ENCODE measurements at regions not wholly inside any gene's neighbourhood (a gene's known extent, or its start where the extent isn't known, plus 50 kb on each side); places are given as distances from the start of the nearest gene placed in this dataset.

DNA sequence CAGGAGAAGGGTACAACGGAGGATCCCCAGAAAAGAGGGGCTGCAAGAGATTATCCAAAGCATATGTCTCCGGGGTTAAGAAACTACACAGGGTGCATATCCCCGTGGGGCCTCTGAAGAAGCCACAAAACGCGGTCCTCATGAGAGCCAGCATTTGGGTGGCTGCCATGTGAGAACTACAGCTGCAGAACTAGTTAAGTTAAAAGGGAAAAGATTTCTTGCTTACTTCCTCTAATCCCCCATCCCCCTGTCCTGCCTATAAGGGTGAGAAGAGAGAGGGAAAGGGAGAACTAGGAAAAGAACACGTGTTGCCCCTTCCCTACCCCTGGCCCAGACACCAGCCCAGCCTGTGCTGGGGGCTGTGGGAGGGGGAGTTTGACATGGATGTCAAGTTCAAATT lies 70.4 kb upstream of the PCSK6 start:
- H3K27me3 Mint-ChIP-seq (ENCODE audit: low read depth), result no peaks in the 10 kb centered on the region; the same call in 1 of the 2 replicates
- CTCF ChIA-PET, result no interaction called here
- no peak for ATAC-seq
- TF ChIP-seq, protein P1, sequence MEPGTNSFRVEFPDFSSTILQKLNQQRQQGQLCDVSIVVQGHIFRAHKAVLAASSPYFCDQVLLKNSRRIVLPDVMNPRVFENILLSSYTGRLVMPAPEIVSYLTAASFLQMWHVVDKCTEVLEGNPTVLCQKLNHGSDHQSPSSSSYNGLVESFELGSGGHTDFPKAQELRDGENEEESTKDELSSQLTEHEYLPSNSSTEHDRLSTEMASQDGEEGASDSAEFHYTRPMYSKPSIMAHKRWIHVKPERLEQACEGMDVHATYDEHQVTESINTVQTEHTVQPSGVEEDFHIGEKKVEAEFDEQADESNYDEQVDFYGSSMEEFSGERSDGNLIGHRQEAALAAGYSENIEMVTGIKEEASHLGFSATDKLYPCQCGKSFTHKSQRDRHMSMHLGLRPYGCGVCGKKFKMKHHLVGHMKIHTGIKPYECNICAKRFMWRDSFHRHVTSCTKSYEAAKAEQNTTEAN (CRISPR knock-in tag; IDR thresholded peaks at IDR 0.05), result no peak
- TF ChIP-seq, protein P2, sequence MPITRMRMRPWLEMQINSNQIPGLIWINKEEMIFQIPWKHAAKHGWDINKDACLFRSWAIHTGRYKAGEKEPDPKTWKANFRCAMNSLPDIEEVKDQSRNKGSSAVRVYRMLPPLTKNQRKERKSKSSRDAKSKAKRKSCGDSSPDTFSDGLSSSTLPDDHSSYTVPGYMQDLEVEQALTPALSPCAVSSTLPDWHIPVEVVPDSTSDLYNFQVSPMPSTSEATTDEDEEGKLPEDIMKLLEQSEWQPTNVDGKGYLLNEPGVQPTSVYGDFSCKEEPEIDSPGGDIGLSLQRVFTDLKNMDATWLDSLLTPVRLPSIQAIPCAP (CRISPR knock-in tag; IDR thresholded peaks at IDR 0.05), result no peak
- TF ChIP-seq, protein P3, sequence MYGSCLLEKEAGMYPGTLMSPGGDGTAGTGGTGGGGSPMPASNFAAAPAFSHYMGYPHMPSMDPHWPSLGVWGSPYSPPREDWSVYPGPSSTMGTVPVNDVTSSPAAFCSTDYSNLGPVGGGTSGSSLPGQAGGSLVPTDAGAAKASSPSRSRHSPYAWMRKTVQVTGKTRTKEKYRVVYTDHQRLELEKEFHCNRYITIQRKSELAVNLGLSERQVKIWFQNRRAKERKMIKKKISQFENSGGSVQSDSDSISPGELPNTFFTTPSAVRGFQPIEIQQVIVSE (CRISPR knock-in tag; IDR thresholded peaks at IDR 0.05; ENCODE audit: borderline replicate concordance), result no peak
- TF ChIP-seq EMX1 (CRISPR knock-in tag; IDR thresholded peaks at IDR 0.05), result no peak
- TF ChIP-seq ZNF317 (CRISPR knock-in tag; IDR thresholded peaks at IDR 0.05; ENCODE audit: borderline replicate concordance, low read depth), result no peak
- TF ChIP-seq, protein P4, sequence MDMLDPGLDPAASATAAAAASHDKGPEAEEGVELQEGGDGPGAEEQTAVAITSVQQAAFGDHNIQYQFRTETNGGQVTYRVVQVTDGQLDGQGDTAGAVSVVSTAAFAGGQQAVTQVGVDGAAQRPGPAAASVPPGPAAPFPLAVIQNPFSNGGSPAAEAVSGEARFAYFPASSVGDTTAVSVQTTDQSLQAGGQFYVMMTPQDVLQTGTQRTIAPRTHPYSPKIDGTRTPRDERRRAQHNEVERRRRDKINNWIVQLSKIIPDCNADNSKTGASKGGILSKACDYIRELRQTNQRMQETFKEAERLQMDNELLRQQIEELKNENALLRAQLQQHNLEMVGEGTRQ (CRISPR knock-in tag; IDR thresholded peaks at IDR 0.05), result no peak
- TF ChIP-seq, protein P5, sequence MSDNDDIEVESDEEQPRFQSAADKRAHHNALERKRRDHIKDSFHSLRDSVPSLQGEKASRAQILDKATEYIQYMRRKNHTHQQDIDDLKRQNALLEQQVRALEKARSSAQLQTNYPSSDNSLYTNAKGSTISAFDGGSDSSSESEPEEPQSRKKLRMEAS (CRISPR knock-in tag; IDR thresholded peaks at IDR 0.05), result no peak
- no peak for TF ChIP-seq ATF1 (CRISPR knock-in tag; IDR thresholded peaks at IDR 0.05)
- TF ChIP-seq ZNF416 (CRISPR knock-in tag; IDR thresholded peaks at IDR 0.05), result no peak
- TF ChIP-seq ZNF121 (CRISPR knock-in tag; IDR thresholded peaks at IDR 0.05), result no peak
- TF ChIP-seq NFYB (CRISPR knock-in tag; conservative IDR thresholded peaks at IDR 0.05; ENCODE audit: low read depth), result no peak
- no peak for TF ChIP-seq IRF2 (CRISPR knock-in tag; IDR thresholded peaks at IDR 0.05; ENCODE audit: borderline replicate concordance, low read depth)
- TF ChIP-seq ZBTB21 (CRISPR knock-in tag; IDR thresholded peaks at IDR 0.05; ENCODE audit: borderline replicate concordance), result no peak
- TF ChIP-seq ZNF263 (CRISPR knock-in tag; IDR thresholded peaks at IDR 0.05; ENCODE audit: low read depth), result no peak
- TF ChIP-seq FOXK1 (CRISPR knock-in tag; IDR thresholded peaks at IDR 0.05), result no peak
- TF ChIP-seq TCF7 (CRISPR knock-in tag; IDR thresholded peaks at IDR 0.05; ENCODE audit: low read depth), result no peak
- POLR2A ChIA-PET, result no interaction called here
- no peaks in the 10 kb centered on the region for H3K36me3 Mint-ChIP-seq
- DNase-seq (ENCODE audit: low spot score), result no peak
- H3K4me3 Mint-ChIP-seq, result no peak overlapping the region
- H3K27ac Mint-ChIP-seq, result no peak overlapping the region
- peaks cover 5% of the 10 kb centered on the region; the same call in 1 of the 2 replicates for H3K9me3 Mint-ChIP-seq
- no peaks in the 10 kb centered on the region for H3K4me1 Mint-ChIP-seq

DNA sequence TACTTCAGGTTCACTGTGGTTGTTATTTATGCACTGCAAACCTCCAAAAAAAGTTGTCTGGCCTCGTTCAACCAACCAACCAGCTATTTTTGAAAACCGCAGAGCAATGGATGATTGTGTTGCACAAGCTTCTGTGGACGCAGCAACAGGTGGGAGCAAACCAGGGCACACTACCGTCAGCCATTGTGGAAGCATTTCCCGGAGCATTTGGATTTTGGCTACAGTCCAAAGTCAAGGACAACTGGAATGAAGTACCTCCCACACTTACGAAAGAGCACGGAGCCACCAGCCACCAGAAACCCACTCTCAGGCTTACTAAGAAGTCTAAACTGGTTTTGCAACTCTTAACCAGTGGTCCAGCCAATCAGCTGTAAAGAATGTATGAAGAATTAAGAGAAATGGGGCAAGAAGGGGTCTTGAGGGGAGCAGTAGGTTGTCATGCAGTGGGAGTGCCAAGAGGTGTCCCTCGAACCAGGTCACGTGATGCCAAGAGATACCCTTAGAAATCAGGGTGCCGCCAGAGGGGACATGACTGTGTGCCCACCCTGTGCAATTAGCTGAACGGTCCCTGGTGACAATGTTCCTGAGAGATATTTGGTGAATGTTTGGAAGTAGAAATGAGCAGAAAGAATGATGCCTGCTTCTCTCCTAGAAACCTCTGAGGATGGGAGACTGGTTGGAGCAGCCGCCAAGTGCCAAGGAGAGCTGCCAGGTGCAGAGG lies 68.9 kb upstream of the PCSK6 start:
- DNase-seq (ENCODE audit: low spot score), result no peak
- POLR2A ChIA-PET, result no interaction called here
- CTCF ChIA-PET, result no interaction called here
- Mint-ChIP-seq H3K27ac (no peak overlapping the region), H3K27me3 (ENCODE audit: low read depth) (peaks cover 3% of the 10 kb centered on the region), H3K4me1 (no peaks in the 10 kb centered on the region), H3K36me3 (no peaks in the 10 kb centered on the region), H3K9me3 (peaks cover 2% of the 10 kb centered on the region; the same call in 1 of the 2 replicates), H3K4me3 (no peak overlapping the region)
- ATAC-seq, result no peak
- TF ChIP-seq, protein P6, sequence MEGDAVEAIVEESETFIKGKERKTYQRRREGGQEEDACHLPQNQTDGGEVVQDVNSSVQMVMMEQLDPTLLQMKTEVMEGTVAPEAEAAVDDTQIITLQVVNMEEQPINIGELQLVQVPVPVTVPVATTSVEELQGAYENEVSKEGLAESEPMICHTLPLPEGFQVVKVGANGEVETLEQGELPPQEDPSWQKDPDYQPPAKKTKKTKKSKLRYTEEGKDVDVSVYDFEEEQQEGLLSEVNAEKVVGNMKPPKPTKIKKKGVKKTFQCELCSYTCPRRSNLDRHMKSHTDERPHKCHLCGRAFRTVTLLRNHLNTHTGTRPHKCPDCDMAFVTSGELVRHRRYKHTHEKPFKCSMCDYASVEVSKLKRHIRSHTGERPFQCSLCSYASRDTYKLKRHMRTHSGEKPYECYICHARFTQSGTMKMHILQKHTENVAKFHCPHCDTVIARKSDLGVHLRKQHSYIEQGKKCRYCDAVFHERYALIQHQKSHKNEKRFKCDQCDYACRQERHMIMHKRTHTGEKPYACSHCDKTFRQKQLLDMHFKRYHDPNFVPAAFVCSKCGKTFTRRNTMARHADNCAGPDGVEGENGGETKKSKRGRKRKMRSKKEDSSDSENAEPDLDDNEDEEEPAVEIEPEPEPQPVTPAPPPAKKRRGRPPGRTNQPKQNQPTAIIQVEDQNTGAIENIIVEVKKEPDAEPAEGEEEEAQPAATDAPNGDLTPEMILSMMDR (IDR thresholded peaks at IDR 0.05), result no peak
- TF ChIP-seq, protein P7, sequence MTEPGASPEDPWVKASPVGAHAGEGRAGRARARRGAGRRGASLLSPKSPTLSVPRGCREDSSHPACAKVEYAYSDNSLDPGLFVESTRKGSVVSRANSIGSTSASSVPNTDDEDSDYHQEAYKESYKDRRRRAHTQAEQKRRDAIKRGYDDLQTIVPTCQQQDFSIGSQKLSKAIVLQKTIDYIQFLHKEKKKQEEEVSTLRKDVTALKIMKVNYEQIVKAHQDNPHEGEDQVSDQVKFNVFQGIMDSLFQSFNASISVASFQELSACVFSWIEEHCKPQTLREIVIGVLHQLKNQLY (CRISPR knock-in tag; IDR thresholded peaks at IDR 0.05), result no peak
- TF ChIP-seq EMX1 (CRISPR knock-in tag; IDR thresholded peaks at IDR 0.05) (no peak), SMAD4 (CRISPR knock-in tag; IDR thresholded peaks at IDR 0.05) (no peak), KAT7 (CRISPR knock-in tag; IDR thresholded peaks at IDR 0.05; ENCODE audit: borderline replicate concordance) (no peak), ELF4 (CRISPR knock-in tag; IDR thresholded peaks at IDR 0.05; ENCODE audit: low read depth) (no peak), SP1 (CRISPR knock-in tag; conservative IDR thresholded peaks at IDR 0.05) (no peak), ZNF396 (CRISPR knock-in tag; IDR thresholded peaks at IDR 0.05; ENCODE audit: borderline replicate concordance) (no peak), GRHL2 (CRISPR knock-in tag; IDR thresholded peaks at IDR 0.05; ENCODE audit: insufficient replicate concordance, severe bottlenecking) (no peak)
- TF ChIP-seq, protein P3 (CRISPR knock-in tag; IDR thresholded peaks at IDR 0.05; ENCODE audit: borderline replicate concordance), result no peak
